Prostate gland (tissue), 2 donors: ENCODE measurements at regions not wholly inside any gene's neighbourhood (a gene's known extent, or its start where the extent isn't known, plus 50 kb on each side); places are given as distances from the start of the nearest gene placed in this dataset.

Experiments
- CTCF ChIP-seq, 4 experiments: fragments of 200-600 bp in 2 of 4; fragments of 450-650 bp in 2 of 4; sonication (generic) in 2 of 4; IDR thresholded peaks; 1 replicate in 3 of 4; 2 replicates in 1 of 4; pipeline ENCODE4 v1.5.1; 2016 to 2019; ENCODE audit warnings: antibody characterized with exemption in 4 of 4, mild to moderate bottlenecking in 2 of 4, moderate library complexity in 2 of 4
- POLR2AphosphoS5 ChIP-seq: sonication (generic); formaldehyde crosslinking; IDR thresholded peaks from one replicate; pipeline ENCODE4 v1.6.1; 2017; ENCODE audit warnings: antibody characterized with exemption

- TF ChIP-seq POLR2AphosphoS5: no peak
- TF ChIP-seq CTCF (IDR thresholded peaks at IDR 0.05): no peak
Measured at GRCh38 chr18:76613755-76614120, 118.7 kb upstream of the ZNF516 start.
